ENCODE measurements at regions not wholly inside any gene's neighbourhood (a gene's known extent, or its start where the extent isn't known, plus 50 kb on each side); places are given as distances from the start of the nearest gene placed in this dataset.
"Not testable (repeated sequence)": the region's sequence is repeated elsewhere in the genome, so short reads cannot be mapped to it uniquely, and the experiment has no call there.

DNA sequence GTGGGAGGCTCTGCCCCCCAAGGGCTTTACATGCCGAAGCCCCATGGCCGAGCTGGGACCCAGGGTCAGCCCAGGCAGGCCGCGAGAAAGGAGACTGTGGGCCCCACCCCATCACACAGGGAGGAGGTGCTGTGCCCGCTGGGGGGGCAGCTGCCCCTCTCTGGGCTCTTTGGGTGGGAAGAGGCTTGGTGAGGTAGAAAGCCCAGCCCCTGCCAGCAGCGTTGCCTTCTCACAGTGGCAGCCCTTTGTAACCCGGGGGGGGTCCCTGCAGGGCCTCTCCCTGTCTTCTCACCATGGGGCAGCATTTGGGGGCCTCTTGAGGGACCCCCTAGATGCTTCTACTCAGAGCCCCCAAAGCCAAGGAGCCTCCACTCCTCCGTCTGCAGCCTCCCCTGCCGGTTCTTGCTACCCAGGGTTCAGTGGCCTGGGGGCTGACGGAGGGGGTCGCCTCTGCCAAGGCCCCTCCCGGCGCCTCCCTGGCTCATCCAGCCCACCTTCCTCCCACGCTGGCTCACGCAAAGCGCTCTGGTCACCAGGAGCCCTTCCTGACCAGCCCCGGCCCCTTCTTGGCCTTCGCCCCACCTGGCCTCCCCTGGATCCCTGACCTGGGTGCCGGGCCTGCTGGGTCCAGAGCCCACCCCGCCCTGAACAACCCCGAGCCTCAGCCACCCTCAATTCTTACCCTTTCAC, 893.5 kb downstream of the RPIA start:
- H3K4me1 ChIP-seq (ENCODE audit: control insufficient read depth, extremely low read depth, insufficient read depth, low read length); dilution Hi-C loops (cut with MboI; ENCODE audit: extremely low pct_ligation_motif_present, low sequenced_read_pairs); H3K9me3 ChIP-seq (ENCODE audit: control insufficient read depth, low read depth, low read length); H3K36me3 ChIP-seq (ENCODE audit: control insufficient read depth in 2 of 2, extremely low read depth in 1 of 2, insufficient read depth in 2 of 2, low read length in 2 of 2); H2AFZ ChIP-seq (ENCODE audit: control insufficient read depth, low read length); H3K27me3 ChIP-seq (ENCODE audit: control insufficient read depth, extremely low read depth, insufficient read depth, low read length); DNase-seq (ENCODE audit: low read depth, low spot score); FAIRE-seq; H4K20me1 ChIP-seq (ENCODE audit: control insufficient read depth, extremely low read depth, insufficient read depth, low read length); H3K9me1 ChIP-seq (ENCODE audit: control insufficient read depth, extremely low read depth, insufficient read depth, low read length); H3K79me2 ChIP-seq (ENCODE audit: control insufficient read depth, insufficient read depth, low read length); H3K27ac ChIP-seq (ENCODE audit: control insufficient read depth, insufficient read depth, low read length); H3K4me2 ChIP-seq (ENCODE audit: control insufficient read depth, extremely low read depth, insufficient read depth, low read depth, low read length): not testable (repeated sequence)
- Histone ChIP-seq H3K9ac (ENCODE audit: control insufficient read depth, extremely low read depth, insufficient read depth, low read length) (peak overlapping the region; percentile 33), H3K4me3 (ENCODE audit: control insufficient read depth in 2 of 3, extremely low read depth in 1 of 3, insufficient read depth in 2 of 3, low read depth in 1 of 3, low read length in 3 of 3) (peak overlapping the region in 1 of 3 experiments; percentile 38)

- H4K20me1 ChIP-seq (ENCODE audit: control insufficient read depth, extremely low read depth, insufficient read depth, low read length); FAIRE-seq; H3K79me2 ChIP-seq (ENCODE audit: control insufficient read depth, insufficient read depth, low read length); dilution Hi-C loops (cut with MboI; ENCODE audit: extremely low pct_ligation_motif_present, low sequenced_read_pairs); H3K9me1 ChIP-seq (ENCODE audit: control insufficient read depth, extremely low read depth, insufficient read depth, low read length); H3K9me3 ChIP-seq (ENCODE audit: control insufficient read depth, low read depth, low read length); H3K27me3 ChIP-seq (ENCODE audit: control insufficient read depth, extremely low read depth, insufficient read depth, low read length); H3K36me3 ChIP-seq (ENCODE audit: control insufficient read depth in 2 of 2, extremely low read depth in 1 of 2, insufficient read depth in 2 of 2, low read length in 2 of 2); H3K9ac ChIP-seq (ENCODE audit: control insufficient read depth, extremely low read depth, insufficient read depth, low read length); H3K27ac ChIP-seq (ENCODE audit: control insufficient read depth, insufficient read depth, low read length); DNase-seq (ENCODE audit: low read depth, low spot score); H3K4me1 ChIP-seq (ENCODE audit: control insufficient read depth, extremely low read depth, insufficient read depth, low read length): not testable (repeated sequence)
- peak overlapping the region; percentile 70 for H3K4me2 ChIP-seq (ENCODE audit: control insufficient read depth, extremely low read depth, insufficient read depth, low read depth, low read length)
- peak overlapping the region; percentile 29 to 51 (median 38) for H3K4me3 ChIP-seq (ENCODE audit: control insufficient read depth in 2 of 3, extremely low read depth in 1 of 3, insufficient read depth in 2 of 3, low read depth in 1 of 3, low read length in 3 of 3)
- H2AFZ ChIP-seq (ENCODE audit: control insufficient read depth, low read length) = peak overlapping the region; percentile 88
Measured at GRCh38 chr2:89585558-89585920, 894.1 kb downstream of the RPIA start.

- H2AFZ ChIP-seq (ENCODE audit: control insufficient read depth, low read length); H3K36me3 ChIP-seq (ENCODE audit: control insufficient read depth in 2 of 2, extremely low read depth in 1 of 2, insufficient read depth in 2 of 2, low read length in 2 of 2); H4K20me1 ChIP-seq (ENCODE audit: control insufficient read depth, extremely low read depth, insufficient read depth, low read length); H3K79me2 ChIP-seq (ENCODE audit: control insufficient read depth, insufficient read depth, low read length); H3K4me1 ChIP-seq (ENCODE audit: control insufficient read depth, extremely low read depth, insufficient read depth, low read length); H3K4me2 ChIP-seq (ENCODE audit: control insufficient read depth, extremely low read depth, insufficient read depth, low read depth, low read length); H3K9me1 ChIP-seq (ENCODE audit: control insufficient read depth, extremely low read depth, insufficient read depth, low read length); H3K4me3 ChIP-seq (ENCODE audit: control insufficient read depth in 2 of 3, extremely low read depth in 1 of 3, insufficient read depth in 2 of 3, low read depth in 1 of 3, low read length in 3 of 3); DNase-seq (ENCODE audit: low read depth, low spot score); H3K9me3 ChIP-seq (ENCODE audit: control insufficient read depth, low read depth, low read length); H3K27ac ChIP-seq (ENCODE audit: control insufficient read depth, insufficient read depth, low read length); dilution Hi-C loops (cut with MboI; ENCODE audit: extremely low pct_ligation_motif_present, low sequenced_read_pairs); H3K27me3 ChIP-seq (ENCODE audit: control insufficient read depth, extremely low read depth, insufficient read depth, low read length); H3K9ac ChIP-seq (ENCODE audit: control insufficient read depth, extremely low read depth, insufficient read depth, low read length); FAIRE-seq: not testable (repeated sequence)
Measured at GRCh38 chr2:89599843-89600242, 908.4 kb downstream of the RPIA start.

DNA sequence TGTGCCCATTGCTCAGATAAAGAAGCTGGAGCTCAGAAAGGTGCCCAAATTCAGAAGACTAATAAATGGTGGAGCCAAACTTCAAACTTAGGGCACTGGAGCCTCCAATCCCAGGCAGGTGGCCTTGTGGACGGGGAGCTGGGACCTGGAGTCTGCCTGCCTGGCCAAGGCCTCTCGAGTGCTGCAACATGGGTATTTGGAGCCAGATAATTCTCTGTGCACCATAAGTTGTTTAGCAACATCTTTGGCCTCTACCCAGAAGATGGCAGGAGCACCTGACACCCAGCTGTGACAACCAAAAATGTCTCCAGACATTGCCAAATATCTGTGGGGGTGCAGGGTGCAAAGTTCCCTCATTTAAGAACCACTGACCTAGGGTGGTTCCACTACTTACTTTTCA, 915.0 kb downstream of the RPIA start:
- H3K27me3 ChIP-seq (ENCODE audit: control insufficient read depth, extremely low read depth, insufficient read depth, low read length); DNase-seq (ENCODE audit: low read depth, low spot score); H3K9me3 ChIP-seq (ENCODE audit: control insufficient read depth, low read depth, low read length); FAIRE-seq; H3K4me3 ChIP-seq (ENCODE audit: control insufficient read depth in 2 of 3, extremely low read depth in 1 of 3, insufficient read depth in 2 of 3, low read depth in 1 of 3, low read length in 3 of 3); H4K20me1 ChIP-seq (ENCODE audit: control insufficient read depth, extremely low read depth, insufficient read depth, low read length); H2AFZ ChIP-seq (ENCODE audit: control insufficient read depth, low read length); H3K79me2 ChIP-seq (ENCODE audit: control insufficient read depth, insufficient read depth, low read length); H3K36me3 ChIP-seq (ENCODE audit: control insufficient read depth in 2 of 2, extremely low read depth in 1 of 2, insufficient read depth in 2 of 2, low read length in 2 of 2); dilution Hi-C loops (cut with MboI; ENCODE audit: extremely low pct_ligation_motif_present, low sequenced_read_pairs); H3K9me1 ChIP-seq (ENCODE audit: control insufficient read depth, extremely low read depth, insufficient read depth, low read length); H3K9ac ChIP-seq (ENCODE audit: control insufficient read depth, extremely low read depth, insufficient read depth, low read length); H3K4me2 ChIP-seq (ENCODE audit: control insufficient read depth, extremely low read depth, insufficient read depth, low read depth, low read length); H3K4me1 ChIP-seq (ENCODE audit: control insufficient read depth, extremely low read depth, insufficient read depth, low read length); H3K27ac ChIP-seq (ENCODE audit: control insufficient read depth, insufficient read depth, low read length): not testable (repeated sequence)

DNA sequence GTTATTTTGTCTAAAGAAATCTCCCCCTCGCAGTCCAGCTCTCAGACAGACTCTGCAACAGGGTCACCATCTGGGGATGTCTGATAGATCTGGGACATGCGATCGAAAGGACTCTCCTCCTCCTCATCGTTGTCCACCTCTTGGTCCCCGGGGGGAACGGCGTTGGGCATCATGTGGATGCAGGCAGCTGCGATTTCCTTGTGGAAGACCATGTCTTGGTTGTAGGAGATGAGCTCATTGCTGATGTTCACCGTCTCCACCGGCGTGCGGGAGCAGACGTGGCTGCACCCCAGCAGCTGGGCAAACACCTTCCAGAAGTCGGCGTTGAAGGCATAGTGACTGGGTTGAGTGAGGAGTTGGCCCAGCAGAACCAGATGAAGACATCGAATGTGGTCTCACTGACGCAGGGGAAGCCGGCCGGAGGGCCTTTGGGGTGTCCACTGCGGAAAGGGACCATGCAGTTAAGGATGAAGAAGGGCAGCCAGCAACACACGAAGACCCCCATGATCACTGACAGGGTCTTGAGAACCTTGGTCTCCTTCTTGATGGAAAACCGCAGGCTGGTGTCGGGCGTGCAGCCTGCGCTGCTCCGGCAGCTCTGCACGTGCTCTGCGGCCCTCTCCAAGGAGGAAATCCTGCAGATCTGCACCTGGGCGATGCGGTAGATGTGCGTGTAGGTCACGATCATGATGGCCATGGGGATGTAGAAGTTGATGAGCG, 918.9 kb downstream of the RPIA start:
- H3K27ac ChIP-seq (ENCODE audit: control insufficient read depth, insufficient read depth, low read length); H2AFZ ChIP-seq (ENCODE audit: control insufficient read depth, low read length); dilution Hi-C loops (cut with MboI; ENCODE audit: extremely low pct_ligation_motif_present, low sequenced_read_pairs); H4K20me1 ChIP-seq (ENCODE audit: control insufficient read depth, extremely low read depth, insufficient read depth, low read length); H3K27me3 ChIP-seq (ENCODE audit: control insufficient read depth, extremely low read depth, insufficient read depth, low read length); H3K36me3 ChIP-seq (ENCODE audit: control insufficient read depth in 2 of 2, extremely low read depth in 1 of 2, insufficient read depth in 2 of 2, low read length in 2 of 2); FAIRE-seq; H3K4me3 ChIP-seq (ENCODE audit: control insufficient read depth in 2 of 3, extremely low read depth in 1 of 3, insufficient read depth in 2 of 3, low read depth in 1 of 3, low read length in 3 of 3); H3K4me2 ChIP-seq (ENCODE audit: control insufficient read depth, extremely low read depth, insufficient read depth, low read depth, low read length); H3K9me1 ChIP-seq (ENCODE audit: control insufficient read depth, extremely low read depth, insufficient read depth, low read length); H3K79me2 ChIP-seq (ENCODE audit: control insufficient read depth, insufficient read depth, low read length); H3K9ac ChIP-seq (ENCODE audit: control insufficient read depth, extremely low read depth, insufficient read depth, low read length); DNase-seq (ENCODE audit: low read depth, low spot score); H3K4me1 ChIP-seq (ENCODE audit: control insufficient read depth, extremely low read depth, insufficient read depth, low read length); H3K9me3 ChIP-seq (ENCODE audit: control insufficient read depth, low read depth, low read length): not testable (repeated sequence)

Measured in keratinocyte (primary cell).